ENCODE measurements at regions not wholly inside any gene's neighbourhood (a gene's known extent, or its start where the extent isn't known, plus 50 kb on each side); places are given as distances from the start of the nearest gene placed in this dataset.

- TF ChIP-seq, protein P1, sequence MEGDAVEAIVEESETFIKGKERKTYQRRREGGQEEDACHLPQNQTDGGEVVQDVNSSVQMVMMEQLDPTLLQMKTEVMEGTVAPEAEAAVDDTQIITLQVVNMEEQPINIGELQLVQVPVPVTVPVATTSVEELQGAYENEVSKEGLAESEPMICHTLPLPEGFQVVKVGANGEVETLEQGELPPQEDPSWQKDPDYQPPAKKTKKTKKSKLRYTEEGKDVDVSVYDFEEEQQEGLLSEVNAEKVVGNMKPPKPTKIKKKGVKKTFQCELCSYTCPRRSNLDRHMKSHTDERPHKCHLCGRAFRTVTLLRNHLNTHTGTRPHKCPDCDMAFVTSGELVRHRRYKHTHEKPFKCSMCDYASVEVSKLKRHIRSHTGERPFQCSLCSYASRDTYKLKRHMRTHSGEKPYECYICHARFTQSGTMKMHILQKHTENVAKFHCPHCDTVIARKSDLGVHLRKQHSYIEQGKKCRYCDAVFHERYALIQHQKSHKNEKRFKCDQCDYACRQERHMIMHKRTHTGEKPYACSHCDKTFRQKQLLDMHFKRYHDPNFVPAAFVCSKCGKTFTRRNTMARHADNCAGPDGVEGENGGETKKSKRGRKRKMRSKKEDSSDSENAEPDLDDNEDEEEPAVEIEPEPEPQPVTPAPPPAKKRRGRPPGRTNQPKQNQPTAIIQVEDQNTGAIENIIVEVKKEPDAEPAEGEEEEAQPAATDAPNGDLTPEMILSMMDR (conservative IDR thresholded peaks at IDR 0.05; ENCODE audit: low read depth, low read length) = no peak
- TF ChIP-seq EZH2 (IDR thresholded peaks at IDR 0.05; ENCODE audit: borderline replicate concordance, low read depth, low read length, poor library complexity, severe bottlenecking) = no peak
Observed at GRCh38 chr9:129490583-129491486, 130.1 kb downstream of the C9orf50 start.
